ENCODE measurements at regions not wholly inside any gene's neighbourhood (a gene's known extent, or its start where the extent isn't known, plus 50 kb on each side); places are given as distances from the start of the nearest gene placed in this dataset.

DNA sequence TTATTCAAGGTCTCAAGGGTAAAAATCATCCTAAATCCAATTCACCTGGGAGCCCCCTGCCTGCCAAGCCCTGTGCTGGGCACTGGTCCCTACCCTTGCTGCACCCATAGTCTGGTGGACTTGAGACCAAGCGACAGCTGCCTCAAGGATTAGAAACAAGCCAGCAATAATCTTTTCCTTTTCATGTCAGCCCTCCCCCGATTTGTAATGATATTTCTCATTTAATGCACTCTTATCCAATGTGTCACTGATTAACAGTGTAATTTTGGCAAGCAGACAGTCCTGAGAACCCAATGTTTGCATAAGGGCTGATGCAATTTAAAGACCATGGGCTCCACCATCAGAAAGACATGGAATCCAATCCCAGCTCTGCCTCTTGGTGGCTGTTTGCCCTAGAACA is 108.9 kb downstream of the ACTL7B start:
- Histone ChIP-seq H3K27me3 (ENCODE audit: control insufficient read depth in 4 of 4, insufficient read depth in 4 of 4, low read length in 3 of 4) (no peaks in the 10 kb centered on the region), H3K9me3 (ENCODE audit: control insufficient read depth in 4 of 4, low read length in 3 of 4) (no peaks in the 10 kb centered on the region), H3K9ac (ENCODE audit: low read depth in 1 of 2, low read length in 2 of 2) (no peak overlapping the region), H3K4me1 (ENCODE audit: control insufficient read depth in 4 of 4, insufficient read depth in 4 of 4, low read length in 3 of 4) (peaks cover 0 to 3% (median 0%) of the 10 kb centered on the region in 4 donors), H3K4me3 (ENCODE audit: low read depth in 1 of 3, low read length in 3 of 3) (no peak overlapping the region), H3K27ac (ENCODE audit: low read depth in 1 of 2, low read length in 2 of 2) (no peak overlapping the region), H3K36me3 (ENCODE audit: control insufficient read depth in 4 of 4, insufficient read depth in 3 of 4, low read depth in 1 of 4, low read length in 3 of 4) (no peaks in the 10 kb centered on the region)
- DNase-seq (ENCODE audit: low spot score): no peak
- 57% methylated on average over 2 of the region's 2 CpGs for WGBS
- TF ChIP-seq YY1 (IDR thresholded peaks at IDR 0.05): peak; percentile 74
- no peak for TF ChIP-seq EGR1 (IDR thresholded peaks at IDR 0.05; ENCODE audit: low read depth in 2 of 2)
- TF ChIP-seq HNF4A (conservative IDR thresholded peaks at IDR 0.05): peak; percentile 40 to 54
- peak; percentile 59 for TF ChIP-seq FOXA2 (IDR thresholded peaks at IDR 0.05)
- no peak for TF ChIP-seq REST (IDR thresholded peaks at IDR 0.05)
- peak; percentile 27 to 41 for TF ChIP-seq RXRA (IDR thresholded peaks at IDR 0.05)
- TF ChIP-seq JUND (IDR thresholded peaks at IDR 0.05): peak; percentile 40 to 59
- TF ChIP-seq RAD21 (IDR thresholded peaks at IDR 0.05): peak in 1 of 2 donors; percentile 17
- TF ChIP-seq, protein P1, sequence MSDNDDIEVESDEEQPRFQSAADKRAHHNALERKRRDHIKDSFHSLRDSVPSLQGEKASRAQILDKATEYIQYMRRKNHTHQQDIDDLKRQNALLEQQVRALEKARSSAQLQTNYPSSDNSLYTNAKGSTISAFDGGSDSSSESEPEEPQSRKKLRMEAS (IDR thresholded peaks at IDR 0.05): peak; percentile 27
- TF ChIP-seq, protein P2, sequence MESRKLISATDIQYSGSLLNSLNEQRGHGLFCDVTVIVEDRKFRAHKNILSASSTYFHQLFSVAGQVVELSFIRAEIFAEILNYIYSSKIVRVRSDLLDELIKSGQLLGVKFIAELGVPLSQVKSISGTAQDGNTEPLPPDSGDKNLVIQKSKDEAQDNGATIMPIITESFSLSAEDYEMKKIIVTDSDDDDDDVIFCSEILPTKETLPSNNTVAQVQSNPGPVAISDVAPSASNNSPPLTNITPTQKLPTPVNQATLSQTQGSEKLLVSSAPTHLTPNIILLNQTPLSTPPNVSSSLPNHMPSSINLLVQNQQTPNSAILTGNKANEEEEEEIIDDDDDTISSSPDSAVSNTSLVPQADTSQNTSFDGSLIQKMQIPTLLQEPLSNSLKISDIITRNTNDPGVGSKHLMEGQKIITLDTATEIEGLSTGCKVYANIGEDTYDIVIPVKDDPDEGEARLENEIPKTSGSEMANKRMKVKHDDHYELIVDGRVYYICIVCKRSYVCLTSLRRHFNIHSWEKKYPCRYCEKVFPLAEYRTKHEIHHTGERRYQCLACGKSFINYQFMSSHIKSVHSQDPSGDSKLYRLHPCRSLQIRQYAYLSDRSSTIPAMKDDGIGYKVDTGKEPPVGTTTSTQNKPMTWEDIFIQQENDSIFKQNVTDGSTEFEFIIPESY (IDR thresholded peaks at IDR 0.05): no peak
- no peak for TF ChIP-seq FOXA1 (IDR thresholded peaks at IDR 0.05)
- TF ChIP-seq TAF1 (conservative IDR thresholded peaks at IDR 0.05): no peak
- no peak for TF ChIP-seq GABPA (IDR thresholded peaks at IDR 0.05 in 1 of 2, conservative IDR thresholded peaks at IDR 0.05 in 1 of 2)
- no peak for TF ChIP-seq HNF4G (IDR thresholded peaks at IDR 0.05)
- TF ChIP-seq, protein P3, sequence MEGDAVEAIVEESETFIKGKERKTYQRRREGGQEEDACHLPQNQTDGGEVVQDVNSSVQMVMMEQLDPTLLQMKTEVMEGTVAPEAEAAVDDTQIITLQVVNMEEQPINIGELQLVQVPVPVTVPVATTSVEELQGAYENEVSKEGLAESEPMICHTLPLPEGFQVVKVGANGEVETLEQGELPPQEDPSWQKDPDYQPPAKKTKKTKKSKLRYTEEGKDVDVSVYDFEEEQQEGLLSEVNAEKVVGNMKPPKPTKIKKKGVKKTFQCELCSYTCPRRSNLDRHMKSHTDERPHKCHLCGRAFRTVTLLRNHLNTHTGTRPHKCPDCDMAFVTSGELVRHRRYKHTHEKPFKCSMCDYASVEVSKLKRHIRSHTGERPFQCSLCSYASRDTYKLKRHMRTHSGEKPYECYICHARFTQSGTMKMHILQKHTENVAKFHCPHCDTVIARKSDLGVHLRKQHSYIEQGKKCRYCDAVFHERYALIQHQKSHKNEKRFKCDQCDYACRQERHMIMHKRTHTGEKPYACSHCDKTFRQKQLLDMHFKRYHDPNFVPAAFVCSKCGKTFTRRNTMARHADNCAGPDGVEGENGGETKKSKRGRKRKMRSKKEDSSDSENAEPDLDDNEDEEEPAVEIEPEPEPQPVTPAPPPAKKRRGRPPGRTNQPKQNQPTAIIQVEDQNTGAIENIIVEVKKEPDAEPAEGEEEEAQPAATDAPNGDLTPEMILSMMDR (IDR thresholded peaks at IDR 0.05; ENCODE audit: low read depth, low read length, missing input control): no peak
- TF ChIP-seq SP1 (IDR thresholded peaks at IDR 0.05): peak; percentile 52
- TF ChIP-seq NR2F2 (IDR thresholded peaks at IDR 0.05): no peak
- peak; percentile 90 for TF ChIP-seq ATF3 (IDR thresholded peaks at IDR 0.05)
